ENCODE measurements at regions not wholly inside any gene's neighbourhood (a gene's known extent, or its start where the extent isn't known, plus 50 kb on each side); places are given as distances from the start of the nearest gene placed in this dataset.

DNA sequence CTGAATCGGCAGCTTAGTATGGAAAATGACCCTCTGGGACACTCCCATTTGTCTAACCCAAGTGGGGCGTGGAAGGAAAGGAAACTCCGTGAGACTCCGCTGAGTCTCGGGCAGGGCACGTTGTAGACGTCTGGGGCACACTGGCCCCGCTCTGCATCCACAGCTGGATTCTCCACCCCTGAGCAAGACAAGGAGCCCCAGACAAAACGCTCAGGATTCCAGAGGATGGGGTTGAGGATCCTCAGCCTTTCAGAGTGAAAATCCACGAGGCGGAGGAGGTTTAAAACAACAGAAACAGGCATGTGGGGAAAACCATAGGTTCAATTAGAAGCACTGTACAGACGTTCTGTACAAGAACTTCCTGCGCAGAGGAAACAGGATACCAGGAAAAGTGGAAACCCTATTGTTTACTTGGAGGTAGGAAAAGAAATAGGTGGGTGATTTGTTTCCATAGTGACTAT is 124.9 kb upstream of the ZNF236 start:
- no peak for TF ChIP-seq ZFX (IDR thresholded peaks at IDR 0.05; ENCODE audit: borderline replicate concordance)
- TF ChIP-seq, protein P1, sequence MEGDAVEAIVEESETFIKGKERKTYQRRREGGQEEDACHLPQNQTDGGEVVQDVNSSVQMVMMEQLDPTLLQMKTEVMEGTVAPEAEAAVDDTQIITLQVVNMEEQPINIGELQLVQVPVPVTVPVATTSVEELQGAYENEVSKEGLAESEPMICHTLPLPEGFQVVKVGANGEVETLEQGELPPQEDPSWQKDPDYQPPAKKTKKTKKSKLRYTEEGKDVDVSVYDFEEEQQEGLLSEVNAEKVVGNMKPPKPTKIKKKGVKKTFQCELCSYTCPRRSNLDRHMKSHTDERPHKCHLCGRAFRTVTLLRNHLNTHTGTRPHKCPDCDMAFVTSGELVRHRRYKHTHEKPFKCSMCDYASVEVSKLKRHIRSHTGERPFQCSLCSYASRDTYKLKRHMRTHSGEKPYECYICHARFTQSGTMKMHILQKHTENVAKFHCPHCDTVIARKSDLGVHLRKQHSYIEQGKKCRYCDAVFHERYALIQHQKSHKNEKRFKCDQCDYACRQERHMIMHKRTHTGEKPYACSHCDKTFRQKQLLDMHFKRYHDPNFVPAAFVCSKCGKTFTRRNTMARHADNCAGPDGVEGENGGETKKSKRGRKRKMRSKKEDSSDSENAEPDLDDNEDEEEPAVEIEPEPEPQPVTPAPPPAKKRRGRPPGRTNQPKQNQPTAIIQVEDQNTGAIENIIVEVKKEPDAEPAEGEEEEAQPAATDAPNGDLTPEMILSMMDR (IDR thresholded peaks at IDR 0.05): no peak
